NCI-H2196 treated with DMSO at 0.1 percent for 48 hours (cell line): ENCODE measurements at regions not wholly inside any gene's neighbourhood (a gene's known extent, or its start where the extent isn't known, plus 50 kb on each side); places are given as distances from the start of the nearest gene placed in this dataset.
"Not testable (repeated sequence)": the region's sequence is repeated elsewhere in the genome, so short reads cannot be mapped to it uniquely, and the experiment has no call there.

ENCODE experiments used
- DNase-seq: peaks from one replicate; lab custom pipeline; 2025; ENCODE audit not compliant: unreplicated experiment; lab: John Stamatoyannopoulos, UW

GRCh38 chr12:5259523-5259922 is 172.4 kb upstream of the NTF3 start:
- no peak for DNase-seq

- DNase-seq, result no peak
Measured at GRCh38 chr12:5260086-5260485, 171.8 kb upstream of the NTF3 start.

GRCh38 chr12:5260591-5261086 is 171.3 kb upstream of the NTF3 start:
- no peak for DNase-seq

- DNase-seq, result no peak
Measured at GRCh38 chr12:5262450-5262849, 169.5 kb upstream of the NTF3 start.

- no peak for DNase-seq
Measured at GRCh38 chr12:5262885-5263284, 169.0 kb upstream of the NTF3 start.

GRCh38 chr12:5264006-5264405 is 167.9 kb upstream of the NTF3 start:
- DNase-seq, result no peak

DNA sequence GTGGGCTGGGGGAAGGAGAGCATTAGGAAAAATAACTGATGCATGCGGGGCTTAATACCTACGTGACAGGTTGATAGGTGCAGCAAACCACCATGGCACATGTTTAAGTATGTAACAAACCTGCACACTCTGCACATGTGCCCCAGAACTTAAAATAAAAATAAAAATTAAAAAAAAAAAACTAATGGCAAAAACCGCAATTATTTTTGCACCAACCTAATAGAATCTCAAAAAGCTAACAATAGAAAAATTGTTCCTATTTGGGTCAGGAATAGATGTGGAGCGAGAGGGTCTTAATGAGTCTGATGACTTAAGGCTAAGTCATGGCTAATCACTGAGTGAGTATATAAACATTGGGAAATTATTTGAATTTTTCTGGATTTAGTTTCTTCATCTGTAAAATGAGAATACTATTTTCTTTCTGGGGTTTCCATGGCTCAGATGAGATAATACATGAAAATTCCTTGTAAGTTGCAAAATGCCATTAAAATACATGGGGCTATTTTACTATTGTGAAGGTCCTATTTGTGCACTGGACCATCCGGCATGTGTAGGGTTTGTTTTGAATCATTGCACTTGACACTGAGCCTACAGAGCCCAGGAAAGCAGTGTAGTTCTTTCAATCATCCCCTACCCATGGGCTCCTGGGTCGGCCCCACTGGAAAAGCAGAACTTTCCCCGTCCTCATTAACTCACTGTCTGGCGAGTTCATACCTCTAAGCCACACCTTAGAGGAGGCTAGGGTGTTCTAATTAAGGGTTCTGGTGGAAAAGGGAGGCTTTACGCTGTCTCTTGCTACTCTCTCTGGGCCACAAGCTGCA is 164.1 kb upstream of the NTF3 start:
- DNase-seq, result no peak

- DNase-seq, result peak; percentile 49
Measured at GRCh38 chr12:5268424-5269210, 163.3 kb upstream of the NTF3 start.

- no peak for DNase-seq
Measured at GRCh38 chr12:5269846-5270245, 162.1 kb upstream of the NTF3 start.

DNA sequence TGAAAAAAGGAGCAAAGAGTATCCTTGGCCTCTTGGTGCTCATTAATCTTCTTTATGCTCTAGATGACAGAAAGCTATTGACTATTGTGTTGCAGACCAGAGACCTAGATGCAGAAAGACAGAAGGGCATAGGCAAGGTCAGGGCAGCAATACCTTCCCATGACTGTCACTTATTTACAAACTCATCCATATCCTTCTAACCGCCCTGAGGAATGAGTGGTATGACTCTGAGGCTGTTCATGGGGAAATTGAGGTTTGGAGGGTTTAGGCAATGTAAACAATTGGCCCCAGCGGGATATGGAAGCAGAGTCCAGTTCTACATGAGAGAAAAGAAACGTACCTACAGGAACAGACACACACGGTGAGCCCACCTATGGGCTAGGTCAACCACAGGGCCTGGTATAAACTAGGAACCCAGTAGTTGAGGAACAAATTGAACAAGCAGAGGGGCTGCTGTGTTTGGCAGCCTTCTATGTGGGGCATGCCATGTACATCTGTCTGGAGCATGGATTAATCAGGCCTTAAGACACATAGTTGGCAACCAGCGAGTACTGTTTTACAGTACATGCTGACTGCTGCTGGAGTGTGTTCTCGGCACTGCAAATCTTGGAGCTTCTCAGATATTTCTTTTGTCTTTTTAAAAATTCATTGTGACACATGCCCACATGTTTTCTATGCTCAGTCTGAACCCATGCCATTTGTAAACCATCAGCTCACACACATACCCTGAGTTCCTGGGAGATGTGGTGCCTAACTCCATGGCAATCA is 159.7 kb upstream of the NTF3 start:
- no peak for DNase-seq

- DNase-seq, result no peak
Measured at GRCh38 chr12:5273709-5274108, 158.2 kb upstream of the NTF3 start.

DNA sequence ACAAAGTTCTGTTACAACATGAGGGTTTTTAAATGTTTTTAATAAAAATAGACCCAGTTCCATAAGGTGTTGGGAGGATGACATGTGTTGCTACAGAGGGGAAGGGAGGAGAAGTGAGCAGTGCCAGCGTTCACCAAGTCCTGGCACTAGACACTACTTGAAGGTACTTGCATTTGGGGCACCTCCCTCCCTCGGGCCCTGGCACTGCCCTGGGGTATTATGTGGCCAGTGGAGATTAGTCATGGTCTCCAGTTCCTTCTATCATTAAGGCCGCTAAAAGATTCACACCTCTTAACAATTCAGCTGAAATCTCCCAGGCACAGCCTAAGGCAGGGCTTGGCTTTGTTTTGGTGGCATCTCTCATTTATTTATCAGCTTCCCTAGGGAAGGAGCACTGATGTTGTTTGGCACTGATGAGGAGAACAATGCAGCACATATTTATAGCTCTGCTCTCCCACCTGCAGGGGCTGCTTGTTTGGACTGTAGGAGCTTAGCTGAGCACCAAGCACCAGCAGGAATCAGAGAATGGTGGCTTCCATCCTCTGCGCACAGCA is 155.5 kb upstream of the NTF3 start:
- DNase-seq, result no peak

DNA sequence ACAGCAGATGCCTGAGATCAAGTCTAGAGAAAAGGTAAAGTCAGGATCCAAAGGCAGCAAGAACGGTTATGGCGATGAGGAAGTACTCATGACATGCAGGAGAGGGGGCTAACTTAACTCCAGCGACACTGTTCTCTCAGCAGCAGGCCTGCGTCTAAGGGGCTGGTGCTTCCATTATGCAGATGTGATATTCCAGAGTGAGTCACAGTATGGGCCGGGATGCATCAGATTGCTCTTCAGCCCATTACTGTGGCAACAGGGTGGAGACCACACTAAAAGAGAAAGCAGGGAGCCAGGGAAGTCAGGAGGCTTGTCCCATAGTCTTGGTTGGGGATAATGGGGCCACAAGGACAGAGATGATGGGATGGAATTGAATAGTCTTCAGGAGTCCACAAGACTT is 151.8 kb upstream of the NTF3 start:
- DNase-seq, result no peak

- DNase-seq, result not testable (repeated sequence)
Measured at GRCh38 chr12:5290368-5290767, 141.5 kb upstream of the NTF3 start.

- no peak for DNase-seq
Measured at GRCh38 chr12:5292651-5293050, 139.3 kb upstream of the NTF3 start.

GRCh38 chr12:5293773-5294172 is 138.1 kb upstream of the NTF3 start:
- no peak for DNase-seq

- DNase-seq, result no peak
Measured at GRCh38 chr12:5294274-5295070, 137.4 kb upstream of the NTF3 start.

DNA sequence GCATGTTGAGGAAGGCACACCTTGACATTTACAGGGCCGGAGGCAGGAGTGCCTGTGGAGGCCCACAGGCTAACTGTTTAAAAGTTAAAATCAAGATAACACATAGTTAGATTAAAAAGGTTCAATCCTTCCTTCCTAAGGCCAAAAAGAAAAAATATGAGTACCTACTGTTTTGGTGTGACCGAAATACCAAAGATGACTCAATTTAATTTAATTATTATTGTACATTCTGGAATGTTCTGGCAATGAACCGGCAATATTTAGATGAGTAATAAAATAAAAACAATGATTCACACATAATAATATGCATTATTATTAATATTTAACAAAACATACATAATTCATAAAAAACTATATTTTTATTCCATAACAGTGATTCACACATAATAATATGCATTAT is 136.8 kb upstream of the NTF3 start:
- DNase-seq, result no peak

DNA sequence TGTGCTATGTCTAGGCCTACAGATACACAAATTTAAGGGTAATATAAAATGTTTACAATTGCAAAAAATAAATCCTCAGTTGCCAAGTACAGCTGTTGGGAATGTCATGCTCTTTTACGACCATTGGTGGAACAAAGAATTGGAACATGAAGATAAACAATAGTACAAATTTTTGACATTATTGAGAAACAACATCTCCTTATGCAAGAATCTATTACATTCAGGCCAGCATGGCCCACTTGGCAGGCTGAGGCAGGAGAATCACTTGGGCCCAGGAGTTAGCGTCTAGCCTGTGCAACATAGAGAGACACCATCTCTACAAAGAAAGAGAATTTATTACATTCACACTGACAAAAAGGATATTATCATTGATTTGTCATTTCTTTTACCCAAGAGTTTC is 135.9 kb upstream of the NTF3 start:
- no peak for DNase-seq

GRCh38 chr12:5301539-5301938 is 130.4 kb upstream of the NTF3 start:
- DNase-seq, result no peak
